OCI-LY7 (cell line): ENCODE measurements at regions not wholly inside any gene's neighbourhood (a gene's known extent, or its start where the extent isn't known, plus 50 kb on each side); places are given as distances from the start of the nearest gene placed in this dataset.

Experiments used
- CTCF ChIP-seq: fragments of 200-600 bp; sonication (generic); conservative IDR thresholded peaks from 2 replicates; pipeline ENCODE4 v1.5.1; 2014; ENCODE audit warnings: mild to moderate bottlenecking, antibody characterized with exemption, low read length, moderate library complexity, mixed read lengths
- EZH2phosphoT487 ChIP-seq: fragments of 200-600 bp; sonication (generic); IDR thresholded peaks from 2 replicates; pipeline ENCODE4 v1.6.1; 2018; ENCODE audit warnings: low read depth, borderline replicate concordance, mild to moderate bottlenecking, mixed run types, antibody characterized with exemption, low read length, moderate library complexity, mixed read lengths

- no peak for TF ChIP-seq CTCF
- TF ChIP-seq EZH2phosphoT487: no peak
Observed at GRCh38 chr18:22020127-22020866, 149.1 kb upstream of the GATA6 start.
